ENCODE measurements at regions not wholly inside any gene's neighbourhood (a gene's known extent, or its start where the extent isn't known, plus 50 kb on each side); places are given as distances from the start of the nearest gene placed in this dataset.
A peak's percentile ranks its signal among the peaks of the same experiment; 100 is the strongest.

DNA sequence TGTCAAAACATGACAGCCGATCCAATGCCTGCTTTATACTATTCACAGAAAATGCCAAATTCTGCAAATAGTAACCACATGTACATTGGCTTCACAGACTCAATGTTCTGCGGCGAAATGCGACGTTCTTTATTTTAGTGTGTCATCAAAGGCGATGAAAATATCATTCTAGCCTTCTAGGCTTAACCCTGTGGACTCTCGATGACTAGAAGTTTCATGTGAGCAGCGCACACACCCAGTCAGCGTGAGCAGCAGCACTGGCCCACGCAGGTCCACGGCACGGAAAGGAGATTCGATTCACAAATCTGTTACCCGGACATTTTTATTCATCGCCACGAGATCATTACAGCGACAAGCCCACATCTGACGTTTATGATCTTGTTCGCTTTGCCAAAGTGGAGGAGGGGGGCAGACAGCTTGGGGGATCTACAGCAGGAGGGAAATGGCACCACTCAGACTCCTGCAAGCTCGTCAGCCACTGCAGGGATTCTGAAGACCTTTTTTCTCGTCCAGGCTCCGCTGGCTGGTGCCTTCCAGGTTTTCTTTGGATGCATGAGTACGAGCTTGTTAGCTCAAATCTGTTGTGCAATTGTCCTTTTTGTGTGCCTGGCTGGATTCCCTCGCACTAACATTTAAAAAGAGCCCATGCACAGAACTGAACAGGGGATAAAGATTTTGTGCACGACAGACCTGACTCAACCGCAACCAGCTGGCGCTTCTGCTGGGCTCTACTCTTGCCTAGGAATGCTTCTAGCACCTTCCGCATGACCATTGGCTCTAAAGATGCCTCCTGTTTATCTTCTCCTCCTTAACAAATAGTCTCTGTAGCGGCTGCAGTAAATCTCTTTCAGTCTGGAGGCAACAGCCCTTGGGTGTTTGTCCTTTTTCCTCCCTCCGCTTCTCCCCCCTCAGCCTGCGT is 938.4 kb downstream of the MCTP2 start:
- Histone ChIP-seq H3K4me1 (ENCODE audit: control insufficient read depth, extremely low read depth, insufficient read depth, low read length) (no peaks in the 10 kb centered on the region), H3K27ac (ENCODE audit: insufficient read depth, low read length) (no peak overlapping the region), H3K27me3 (ENCODE audit: control insufficient read depth, insufficient read depth, low read length) (no peaks in the 10 kb centered on the region), H3K9me3 (ENCODE audit: control insufficient read depth, insufficient read depth, low read depth, low read length) (no peaks in the 10 kb centered on the region), H3K9ac (ENCODE audit: insufficient read depth, low read length) (no peak overlapping the region), H3K36me3 (ENCODE audit: control insufficient read depth, insufficient read depth, low read length) (no peaks in the 10 kb centered on the region), H3K4me2 (ENCODE audit: extremely low read depth, insufficient read depth, low read length) (peak overlapping the region; percentile 49), H3K4me3 (replicated peaks in 1 of 4; ENCODE audit: control extremely low read depth in 1 of 4, insufficient read depth in 1 of 4, low read depth in 3 of 4, low read length in 4 of 4) (peak overlapping the region in 2 of 4 experiments; percentile 32 to 48), H4K20me1 (ENCODE audit: control insufficient read depth, extremely low read depth, insufficient read depth, low read length) (no peaks in the 10 kb centered on the region), H2AFZ (ENCODE audit: low read length) (peak overlapping the region; percentile 56), H3K79me2 (ENCODE audit: control insufficient read depth, insufficient read depth, low read length) (no peaks in the 10 kb centered on the region)
- DNase-seq (ENCODE audit: low read depth in 2 of 2) = peak in 1 of 2 donors; percentile 85
- no peak for TF ChIP-seq EZH2 (IDR thresholded peaks at IDR 0.05; ENCODE audit: low read length, missing control alignments)
- TF ChIP-seq, protein P1, sequence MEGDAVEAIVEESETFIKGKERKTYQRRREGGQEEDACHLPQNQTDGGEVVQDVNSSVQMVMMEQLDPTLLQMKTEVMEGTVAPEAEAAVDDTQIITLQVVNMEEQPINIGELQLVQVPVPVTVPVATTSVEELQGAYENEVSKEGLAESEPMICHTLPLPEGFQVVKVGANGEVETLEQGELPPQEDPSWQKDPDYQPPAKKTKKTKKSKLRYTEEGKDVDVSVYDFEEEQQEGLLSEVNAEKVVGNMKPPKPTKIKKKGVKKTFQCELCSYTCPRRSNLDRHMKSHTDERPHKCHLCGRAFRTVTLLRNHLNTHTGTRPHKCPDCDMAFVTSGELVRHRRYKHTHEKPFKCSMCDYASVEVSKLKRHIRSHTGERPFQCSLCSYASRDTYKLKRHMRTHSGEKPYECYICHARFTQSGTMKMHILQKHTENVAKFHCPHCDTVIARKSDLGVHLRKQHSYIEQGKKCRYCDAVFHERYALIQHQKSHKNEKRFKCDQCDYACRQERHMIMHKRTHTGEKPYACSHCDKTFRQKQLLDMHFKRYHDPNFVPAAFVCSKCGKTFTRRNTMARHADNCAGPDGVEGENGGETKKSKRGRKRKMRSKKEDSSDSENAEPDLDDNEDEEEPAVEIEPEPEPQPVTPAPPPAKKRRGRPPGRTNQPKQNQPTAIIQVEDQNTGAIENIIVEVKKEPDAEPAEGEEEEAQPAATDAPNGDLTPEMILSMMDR (conservative IDR thresholded peaks at IDR 0.05 in 1 of 2, IDR thresholded peaks at IDR 0.05 in 1 of 2; ENCODE audit: low read depth in 1 of 2, low read length in 2 of 2) = no peak

- H3K4me1 ChIP-seq (ENCODE audit: control insufficient read depth, extremely low read depth, insufficient read depth, low read length) = no peaks in the 10 kb centered on the region
- no peak overlapping the region for H3K9ac ChIP-seq (ENCODE audit: insufficient read depth, low read length)
- TF ChIP-seq, protein P1 (conservative IDR thresholded peaks at IDR 0.05 in 1 of 2, IDR thresholded peaks at IDR 0.05 in 1 of 2; ENCODE audit: low read depth in 1 of 2, low read length in 2 of 2) = no peak
- TF ChIP-seq EZH2 (IDR thresholded peaks at IDR 0.05; ENCODE audit: low read length, missing control alignments) = no peak
- no peak overlapping the region for H3K27ac ChIP-seq (ENCODE audit: insufficient read depth, low read length)
- H3K36me3 ChIP-seq (ENCODE audit: control insufficient read depth, insufficient read depth, low read length) = no peaks in the 10 kb centered on the region
- peak overlapping the region in 1 of 4 experiments; percentile 32 for H3K4me3 ChIP-seq (replicated peaks in 1 of 4; ENCODE audit: control extremely low read depth in 1 of 4, insufficient read depth in 1 of 4, low read depth in 3 of 4, low read length in 4 of 4)
- DNase-seq (ENCODE audit: low read depth in 2 of 2) = no peak
- H3K79me2 ChIP-seq (ENCODE audit: control insufficient read depth, insufficient read depth, low read length) = no peaks in the 10 kb centered on the region
- H2AFZ ChIP-seq (ENCODE audit: low read length) = no peak overlapping the region
- H4K20me1 ChIP-seq (ENCODE audit: control insufficient read depth, extremely low read depth, insufficient read depth, low read length) = no peaks in the 10 kb centered on the region
- H3K27me3 ChIP-seq (ENCODE audit: control insufficient read depth, insufficient read depth, low read length) = no peaks in the 10 kb centered on the region
- H3K9me3 ChIP-seq (ENCODE audit: control insufficient read depth, insufficient read depth, low read depth, low read length) = no peaks in the 10 kb centered on the region
- no peak overlapping the region for H3K4me2 ChIP-seq (ENCODE audit: extremely low read depth, insufficient read depth, low read length)
Measured at GRCh38 chr15:95170561-95171380, 939.4 kb downstream of the MCTP2 start.

GRCh38 chr15:95171564-95171963 is 940.2 kb downstream of the MCTP2 start:
- Histone ChIP-seq H3K9me3 (ENCODE audit: control insufficient read depth, insufficient read depth, low read depth, low read length) (no peaks in the 10 kb centered on the region), H3K4me1 (ENCODE audit: control insufficient read depth, extremely low read depth, insufficient read depth, low read length) (no peaks in the 10 kb centered on the region), H3K36me3 (ENCODE audit: control insufficient read depth, insufficient read depth, low read length) (no peaks in the 10 kb centered on the region), H3K4me2 (ENCODE audit: extremely low read depth, insufficient read depth, low read length) (no peak overlapping the region), H4K20me1 (ENCODE audit: control insufficient read depth, extremely low read depth, insufficient read depth, low read length) (no peaks in the 10 kb centered on the region), H3K27me3 (ENCODE audit: control insufficient read depth, insufficient read depth, low read length) (no peaks in the 10 kb centered on the region), H3K4me3 (replicated peaks in 1 of 4; ENCODE audit: control extremely low read depth in 1 of 4, insufficient read depth in 1 of 4, low read depth in 3 of 4, low read length in 4 of 4) (no peak overlapping the region), H3K9ac (ENCODE audit: insufficient read depth, low read length) (no peak overlapping the region), H3K27ac (ENCODE audit: insufficient read depth, low read length) (no peak overlapping the region), H2AFZ (ENCODE audit: low read length) (no peak overlapping the region), H3K79me2 (ENCODE audit: control insufficient read depth, insufficient read depth, low read length) (no peaks in the 10 kb centered on the region)
- no peak for DNase-seq (ENCODE audit: low read depth in 2 of 2)
- TF ChIP-seq, protein P1 (conservative IDR thresholded peaks at IDR 0.05 in 1 of 2, IDR thresholded peaks at IDR 0.05 in 1 of 2; ENCODE audit: low read depth in 1 of 2, low read length in 2 of 2) = no peak

All from fibroblast of lung (primary cell).